DND-41 (cell line): ENCODE measurements at regions not wholly inside any gene's neighbourhood (a gene's known extent, or its start where the extent isn't known, plus 50 kb on each side); places are given as distances from the start of the nearest gene placed in this dataset.

Experiments used
- EZH2 ChIP-seq: IDR thresholded peaks from 3 replicates; pipeline ENCODE4 v1.6.1; 2012; ENCODE audit warnings: borderline replicate concordance, low read depth, mild to moderate bottlenecking, moderate library complexity, low read length, inconsistent platforms; ENCODE audit not compliant: severe bottlenecking
- TF ChIP-seq, protein P1 (sequence below): IDR thresholded peaks from 2 replicates; pipeline ENCODE4 v1.5.1; 2012; ENCODE audit warnings: borderline replicate concordance, low read length, moderate library complexity, mild to moderate bottlenecking; ENCODE audit not compliant: poor library complexity, severe bottlenecking; ENCODE audit errors: extremely low read depth

DNA sequence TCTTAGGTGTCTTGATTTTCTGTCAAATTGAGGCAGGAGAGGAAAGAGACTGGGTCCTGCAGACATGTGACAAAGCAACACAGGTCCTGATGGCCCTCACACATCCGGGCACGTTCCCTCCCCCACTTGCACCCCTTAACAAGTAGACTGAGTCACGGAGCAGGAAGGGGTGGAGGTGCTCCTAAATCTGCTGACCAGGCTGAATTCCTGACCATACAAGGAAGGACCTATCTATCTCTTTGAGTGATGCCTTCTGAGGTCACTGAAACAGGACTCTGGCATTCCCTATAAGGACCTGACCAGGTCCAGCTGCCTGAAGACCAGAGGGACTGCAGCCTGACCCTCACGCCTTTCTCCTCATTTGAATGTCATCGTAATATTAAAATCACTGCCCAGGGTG, 250.3 kb downstream of the COL4A1 start:
- TF ChIP-seq, protein P1, sequence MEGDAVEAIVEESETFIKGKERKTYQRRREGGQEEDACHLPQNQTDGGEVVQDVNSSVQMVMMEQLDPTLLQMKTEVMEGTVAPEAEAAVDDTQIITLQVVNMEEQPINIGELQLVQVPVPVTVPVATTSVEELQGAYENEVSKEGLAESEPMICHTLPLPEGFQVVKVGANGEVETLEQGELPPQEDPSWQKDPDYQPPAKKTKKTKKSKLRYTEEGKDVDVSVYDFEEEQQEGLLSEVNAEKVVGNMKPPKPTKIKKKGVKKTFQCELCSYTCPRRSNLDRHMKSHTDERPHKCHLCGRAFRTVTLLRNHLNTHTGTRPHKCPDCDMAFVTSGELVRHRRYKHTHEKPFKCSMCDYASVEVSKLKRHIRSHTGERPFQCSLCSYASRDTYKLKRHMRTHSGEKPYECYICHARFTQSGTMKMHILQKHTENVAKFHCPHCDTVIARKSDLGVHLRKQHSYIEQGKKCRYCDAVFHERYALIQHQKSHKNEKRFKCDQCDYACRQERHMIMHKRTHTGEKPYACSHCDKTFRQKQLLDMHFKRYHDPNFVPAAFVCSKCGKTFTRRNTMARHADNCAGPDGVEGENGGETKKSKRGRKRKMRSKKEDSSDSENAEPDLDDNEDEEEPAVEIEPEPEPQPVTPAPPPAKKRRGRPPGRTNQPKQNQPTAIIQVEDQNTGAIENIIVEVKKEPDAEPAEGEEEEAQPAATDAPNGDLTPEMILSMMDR = no peak
- no peak for TF ChIP-seq EZH2
